WTC11 (cell line): ENCODE measurements at regions not wholly inside any gene's neighbourhood (a gene's known extent, or its start where the extent isn't known, plus 50 kb on each side); places are given as distances from the start of the nearest gene placed in this dataset.

ENCODE experiments used
- CREB1 ChIP-seq: sonication (generic); formaldehyde crosslinking; IDR thresholded peaks from 2 replicates; pipeline ENCODE4 v1.8.0; 2023; ENCODE audit warnings: mild to moderate bottlenecking, missing genetic modification reagents
- ETV6 ChIP-seq: sonication (generic); formaldehyde crosslinking; IDR thresholded peaks from 2 replicates; pipeline ENCODE4 v1.8.1; 2022; ENCODE audit warnings: mild to moderate bottlenecking, missing genetic modification reagents
- TF ChIP-seq, protein P1 (sequence below): fragments of 200-600 bp; IDR thresholded peaks from 2 replicates; pipeline ENCODE4 v1.8.0; 2022; ENCODE audit warnings: antibody characterized with exemption
- TF ChIP-seq, protein P2 (sequence below): fragments of 250-450 bp; sonication (Bioruptor Pico); IDR thresholded peaks from 2 replicates; pipeline ENCODE4 v1.9.0; 2021; ENCODE audit warnings: moderate library complexity, mild to moderate bottlenecking, inconsistent platforms, borderline replicate concordance

DNA sequence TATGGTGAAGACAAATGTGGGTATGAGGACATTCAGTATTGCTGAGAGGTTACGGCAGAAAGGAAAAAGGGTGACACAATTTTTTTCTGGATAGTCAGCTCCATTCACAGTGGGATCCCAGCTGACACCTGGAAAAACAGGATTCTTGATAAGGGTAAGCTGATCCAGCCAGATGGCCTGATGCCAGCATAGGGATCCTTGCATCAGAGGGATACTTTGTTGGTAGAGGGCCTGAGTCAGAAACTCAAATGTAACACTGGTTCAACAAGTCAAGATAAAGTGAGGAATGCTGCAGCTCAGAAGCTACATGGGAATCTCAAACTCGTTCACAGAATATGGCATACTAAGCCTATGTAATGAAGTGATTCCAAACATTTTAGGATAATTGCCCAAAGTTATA lies 726.7 kb downstream of the C4orf33 start:
- TF ChIP-seq CREB1 = no peak
- TF ChIP-seq, protein P1, sequence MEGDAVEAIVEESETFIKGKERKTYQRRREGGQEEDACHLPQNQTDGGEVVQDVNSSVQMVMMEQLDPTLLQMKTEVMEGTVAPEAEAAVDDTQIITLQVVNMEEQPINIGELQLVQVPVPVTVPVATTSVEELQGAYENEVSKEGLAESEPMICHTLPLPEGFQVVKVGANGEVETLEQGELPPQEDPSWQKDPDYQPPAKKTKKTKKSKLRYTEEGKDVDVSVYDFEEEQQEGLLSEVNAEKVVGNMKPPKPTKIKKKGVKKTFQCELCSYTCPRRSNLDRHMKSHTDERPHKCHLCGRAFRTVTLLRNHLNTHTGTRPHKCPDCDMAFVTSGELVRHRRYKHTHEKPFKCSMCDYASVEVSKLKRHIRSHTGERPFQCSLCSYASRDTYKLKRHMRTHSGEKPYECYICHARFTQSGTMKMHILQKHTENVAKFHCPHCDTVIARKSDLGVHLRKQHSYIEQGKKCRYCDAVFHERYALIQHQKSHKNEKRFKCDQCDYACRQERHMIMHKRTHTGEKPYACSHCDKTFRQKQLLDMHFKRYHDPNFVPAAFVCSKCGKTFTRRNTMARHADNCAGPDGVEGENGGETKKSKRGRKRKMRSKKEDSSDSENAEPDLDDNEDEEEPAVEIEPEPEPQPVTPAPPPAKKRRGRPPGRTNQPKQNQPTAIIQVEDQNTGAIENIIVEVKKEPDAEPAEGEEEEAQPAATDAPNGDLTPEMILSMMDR = no peak
- no peak for TF ChIP-seq ETV6 (CRISPR knock-in tag)
- TF ChIP-seq, protein P2, sequence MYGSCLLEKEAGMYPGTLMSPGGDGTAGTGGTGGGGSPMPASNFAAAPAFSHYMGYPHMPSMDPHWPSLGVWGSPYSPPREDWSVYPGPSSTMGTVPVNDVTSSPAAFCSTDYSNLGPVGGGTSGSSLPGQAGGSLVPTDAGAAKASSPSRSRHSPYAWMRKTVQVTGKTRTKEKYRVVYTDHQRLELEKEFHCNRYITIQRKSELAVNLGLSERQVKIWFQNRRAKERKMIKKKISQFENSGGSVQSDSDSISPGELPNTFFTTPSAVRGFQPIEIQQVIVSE (CRISPR knock-in tag) = no peak
